ENCODE measurements at regions not wholly inside any gene's neighbourhood (a gene's known extent, or its start where the extent isn't known, plus 50 kb on each side); places are given as distances from the start of the nearest gene placed in this dataset.

GRCh38 chr11:110939471-110939870 is 227.2 kb upstream of the ARHGAP20 start:
- DNase-seq (ENCODE audit: extremely low spot score, unreplicated experiment), result no peak
- Mint-ChIP-seq H3K27ac (ENCODE audit: unreplicated experiment) (no peak overlapping the region), H3K4me1 (ENCODE audit: unreplicated experiment) (peaks cover 3% of the 10 kb centered on the region), H3K4me3 (ENCODE audit: unreplicated experiment) (no peak overlapping the region), H3K27me3 (ENCODE audit: unreplicated experiment) (peaks cover 3% of the 10 kb centered on the region), H3K36me3 (ENCODE audit: unreplicated experiment) (no peaks in the 10 kb centered on the region), H3K9me3 (ENCODE audit: unreplicated experiment) (no peaks in the 10 kb centered on the region)
- TF ChIP-seq CTCF (IDR thresholded peaks at IDR 0.05), result no peak

GRCh38 chr11:110935018-110935640 is 222.9 kb upstream of the ARHGAP20 start:
- DNase-seq (ENCODE audit: extremely low spot score, unreplicated experiment), result no peak
- no peak overlapping the region for H3K27ac Mint-ChIP-seq (ENCODE audit: unreplicated experiment)

GRCh38 chr11:110929129-110929528 is 216.9 kb upstream of the ARHGAP20 start:
- TF ChIP-seq CTCF (IDR thresholded peaks at IDR 0.05), result no peak
- Mint-ChIP-seq H3K9me3 (ENCODE audit: unreplicated experiment) (no peaks in the 10 kb centered on the region), H3K36me3 (ENCODE audit: unreplicated experiment) (no peaks in the 10 kb centered on the region), H3K27ac (ENCODE audit: unreplicated experiment) (no peak overlapping the region), H3K4me1 (ENCODE audit: unreplicated experiment) (no peaks in the 10 kb centered on the region), H3K27me3 (ENCODE audit: unreplicated experiment) (peaks cover 10% of the 10 kb centered on the region), H3K4me3 (ENCODE audit: unreplicated experiment) (no peak overlapping the region)
- DNase-seq (ENCODE audit: extremely low spot score, unreplicated experiment), result no peak

More at GRCh38 chr11:110935018-110935640, 222.9 kb upstream of the ARHGAP20 start:
- Mint-ChIP-seq H3K4me3 (ENCODE audit: unreplicated experiment) (no peak overlapping the region), H3K9me3 (ENCODE audit: unreplicated experiment) (no peaks in the 10 kb centered on the region), H3K36me3 (ENCODE audit: unreplicated experiment) (no peaks in the 10 kb centered on the region), H3K27me3 (ENCODE audit: unreplicated experiment) (peaks cover 5% of the 10 kb centered on the region), H3K4me1 (ENCODE audit: unreplicated experiment) (peaks cover 3% of the 10 kb centered on the region)
- TF ChIP-seq CTCF (IDR thresholded peaks at IDR 0.05), result no peak

GRCh38 chr11:110928391-110928790 is 216.2 kb upstream of the ARHGAP20 start:
- Mint-ChIP-seq H3K4me1 (ENCODE audit: unreplicated experiment) (no peaks in the 10 kb centered on the region), H3K36me3 (ENCODE audit: unreplicated experiment) (no peaks in the 10 kb centered on the region), H3K4me3 (ENCODE audit: unreplicated experiment) (no peak overlapping the region), H3K9me3 (ENCODE audit: unreplicated experiment) (no peaks in the 10 kb centered on the region), H3K27me3 (ENCODE audit: unreplicated experiment) (peaks cover 14% of the 10 kb centered on the region), H3K27ac (ENCODE audit: unreplicated experiment) (no peak overlapping the region)
- DNase-seq (ENCODE audit: extremely low spot score, unreplicated experiment), result no peak
- no peak for TF ChIP-seq CTCF (IDR thresholded peaks at IDR 0.05)

- Mint-ChIP-seq H3K27me3 (ENCODE audit: unreplicated experiment) (peaks cover 24% of the 10 kb centered on the region), H3K4me3 (ENCODE audit: unreplicated experiment) (no peak overlapping the region), H3K27ac (ENCODE audit: unreplicated experiment) (no peak overlapping the region), H3K9me3 (ENCODE audit: unreplicated experiment) (no peaks in the 10 kb centered on the region), H3K36me3 (ENCODE audit: unreplicated experiment) (no peaks in the 10 kb centered on the region), H3K4me1 (ENCODE audit: unreplicated experiment) (no peaks in the 10 kb centered on the region)
- no peak for TF ChIP-seq CTCF (IDR thresholded peaks at IDR 0.05)
- no peak for DNase-seq (ENCODE audit: extremely low spot score, unreplicated experiment)
Measured at GRCh38 chr11:110921742-110922521, 209.7 kb upstream of the ARHGAP20 start.
